ENCODE measurements at regions not wholly inside any gene's neighbourhood (a gene's known extent, or its start where the extent isn't known, plus 50 kb on each side); places are given as distances from the start of the nearest gene placed in this dataset.

GRCh38 chr4:11773798-11774197 is 345.1 kb upstream of the HS3ST1 start (continued):
- TF ChIP-seq REST (IDR thresholded peaks at IDR 0.05; ENCODE audit: low read depth, low read length): no peak
- no peak for TF ChIP-seq EP300 (IDR thresholded peaks at IDR 0.05; ENCODE audit: borderline replicate concordance in 1 of 2, low read depth in 1 of 2, low read length in 1 of 2)
- no peak for TF ChIP-seq GABPA (IDR thresholded peaks at IDR 0.05; ENCODE audit: low read depth)
- no peak for TF ChIP-seq CHD2 (IDR thresholded peaks at IDR 0.05; ENCODE audit: low read length, partially characterized antibody)
- no peak for TF ChIP-seq MEF2A (IDR thresholded peaks at IDR 0.05; ENCODE audit: borderline replicate concordance, low read depth)
- TF ChIP-seq IRF3 (IDR thresholded peaks at IDR 0.05; ENCODE audit: low read depth, low read length): no peak
- no peak for TF ChIP-seq TAF1 (IDR thresholded peaks at IDR 0.05; ENCODE audit: borderline replicate concordance, low read depth, low read length)
- TF ChIP-seq USF1 (IDR thresholded peaks at IDR 0.05; ENCODE audit: borderline replicate concordance, low read depth): no peak

- H3F3A ChIP-seq (replicated peaks; ENCODE audit: insufficient read depth): no peaks in the 10 kb centered on the region
- H3K9ac ChIP-seq: no peak overlapping the region
- no peak overlapping the region for H2AFZ ChIP-seq (ENCODE audit: low read depth)
- H4K20me1 ChIP-seq (ENCODE audit: insufficient read depth): no peaks in the 10 kb centered on the region
- H3K9me2 ChIP-seq: no peaks in the 10 kb centered on the region
- no peak overlapping the region for H3K4me2 ChIP-seq
- H3K27ac ChIP-seq (ENCODE audit: low read depth in 2 of 2, low read length in 1 of 2): no peak overlapping the region
- ChIA-PET CTCF (no interaction called here), POLR2A (no interaction called here)
- DNase-seq: no peak
- H3K36me3 ChIP-seq (replicated peaks in 1 of 2; ENCODE audit: control insufficient read depth in 1 of 2, insufficient read depth in 2 of 2, low read length in 1 of 2): no peaks in the 10 kb centered on the region
- no peaks in the 10 kb centered on the region for H3K79me2 ChIP-seq (ENCODE audit: insufficient read depth)
- no peaks in the 10 kb centered on the region for H3K27me3 ChIP-seq (ENCODE audit: insufficient read depth)
- no peaks in the 10 kb centered on the region for H3K9me3 ChIP-seq
- TF ChIP-seq ZBTB33 (IDR thresholded peaks at IDR 0.05; ENCODE audit: borderline replicate concordance, low read depth): no peak
- TF ChIP-seq FOSL2 (IDR thresholded peaks at IDR 0.05; ENCODE audit: borderline replicate concordance, low read depth): no peak
- no peak for TF ChIP-seq CHD2 (IDR thresholded peaks at IDR 0.05; ENCODE audit: low read length, partially characterized antibody)
- no peak for TF ChIP-seq FOXM1 (IDR thresholded peaks at IDR 0.05; ENCODE audit: low read depth)
- no peak for TF ChIP-seq EZH2phosphoT487 (IDR thresholded peaks at IDR 0.05; ENCODE audit: borderline replicate concordance, low read depth)
- no peak for TF ChIP-seq REST (IDR thresholded peaks at IDR 0.05; ENCODE audit: low read depth, low read length)
- no peak for TF ChIP-seq NFIC (IDR thresholded peaks at IDR 0.05; ENCODE audit: borderline replicate concordance)
- no peak for TF ChIP-seq SMC3 (IDR thresholded peaks at IDR 0.05; ENCODE audit: low read depth, low read length)
- TF ChIP-seq POLR2AphosphoS5 (IDR thresholded peaks at IDR 0.05; ENCODE audit: low read depth, low read length): no peak
- H3K4me1 ChIP-seq (ENCODE audit: control insufficient read depth in 1 of 2, insufficient read depth in 2 of 2, low read depth in 1 of 2, low read length in 1 of 2): no peaks in the 10 kb centered on the region
- 49% methylated on average over 3 of the region's 3 CpGs for WGBS (ENCODE audit: low lambda C conversion rate)
- H3K4me3 ChIP-seq (ENCODE audit: low read depth in 2 of 2, low read length in 1 of 2): no peak overlapping the region
These were observed 340.7 kb upstream of the HS3ST1 start for GRCh38 chr4:11769434-11769833.
